KMS-11 (cell line): ENCODE measurements at regions not wholly inside any gene's neighbourhood (a gene's known extent, or its start where the extent isn't known, plus 50 kb on each side); places are given as distances from the start of the nearest gene placed in this dataset.

Experiments
- H2AFZ ChIP-seq: fragments of 200-600 bp; sonication (generic); 2 replicates; pipeline ENCODE4 v1.6.1; 2016; ENCODE audit warnings: antibody characterized with exemption, mixed run types, low read depth
- H3K27ac ChIP-seq: fragments of 200-600 bp; sonication (generic); 2 replicates; pipeline ENCODE4 v1.6.1; 2016; ENCODE audit warnings: mild to moderate bottlenecking, mixed run types
- H3K27me3 ChIP-seq: fragments of 200-600 bp; sonication (generic); 2 replicates; pipeline ENCODE4 v1.6.1; 2017; ENCODE audit warnings: mild to moderate bottlenecking, low read depth, mixed run types, moderate library complexity; ENCODE audit not compliant: insufficient read depth
- H3K36me3 ChIP-seq: fragments of 200-600 bp; sonication (generic); 2 replicates; pipeline ENCODE4 v1.6.1; 2017; ENCODE audit warnings: mild to moderate bottlenecking, mixed run types; ENCODE audit not compliant: insufficient read depth
- H3K4me1 ChIP-seq: fragments of 200-600 bp; sonication (generic); 2 replicates; pipeline ENCODE4 v1.6.1; 2016; ENCODE audit warnings: mild to moderate bottlenecking, low read depth, mixed run types; ENCODE audit not compliant: poor library complexity, severe bottlenecking
- H3K4me2 ChIP-seq: fragments of 200-600 bp; sonication (generic); 2 replicates; pipeline ENCODE4 v1.7.0; 2016; ENCODE audit warnings: mild to moderate bottlenecking, mixed run types
- H3K4me3 ChIP-seq: fragments of 200-600 bp; sonication (generic); IDR thresholded peaks from 2 replicates; pipeline ENCODE4 v1.6.1; 2017; ENCODE audit warnings: low read depth, low read length, mixed read lengths; ENCODE audit not compliant: insufficient read depth
- H3K79me2 ChIP-seq: fragments of 200-600 bp; sonication (generic); 2 replicates; pipeline ENCODE4 v1.6.1; 2016; ENCODE audit warnings: low read depth, mixed run types; ENCODE audit not compliant: insufficient read depth
- H3K9ac ChIP-seq: fragments of 200-600 bp; sonication (generic); 2 replicates; pipeline ENCODE4 v1.6.1; 2016; ENCODE audit warnings: mild to moderate bottlenecking, mixed run types
- H4K20me1 ChIP-seq: fragments of 200-600 bp; sonication (generic); 2 replicates; pipeline ENCODE4 v1.6.1; 2016; ENCODE audit warnings: mild to moderate bottlenecking, mixed run types; ENCODE audit not compliant: insufficient read depth
- CTCF ChIP-seq: fragments of 200-600 bp; sonication (generic); conservative IDR thresholded peaks from 2 replicates; pipeline ENCODE4 v1.6.1; 2017; ENCODE audit warnings: low read depth, mild to moderate bottlenecking, antibody characterized with exemption, low read length, moderate library complexity, mixed read lengths

GRCh38 chr10:94206176-94206575 is 156.6 kb downstream of the NOC3L start:
- H3K79me2 ChIP-seq = no peaks in the 10 kb centered on the region
- no peaks in the 10 kb centered on the region for H4K20me1 ChIP-seq
- H2AFZ ChIP-seq = no peak overlapping the region
- H3K4me1 ChIP-seq = no peaks in the 10 kb centered on the region
- no peak overlapping the region for H3K9ac ChIP-seq
- H3K4me2 ChIP-seq = no peak overlapping the region
- TF ChIP-seq CTCF = no peak
- no peaks in the 10 kb centered on the region for H3K36me3 ChIP-seq
- H3K27ac ChIP-seq = no peak overlapping the region
- H3K27me3 ChIP-seq = no peaks in the 10 kb centered on the region
- no peak overlapping the region for H3K4me3 ChIP-seq

- no peak overlapping the region for H3K4me2 ChIP-seq
- H3K9ac ChIP-seq = no peak overlapping the region
- no peaks in the 10 kb centered on the region for H4K20me1 ChIP-seq
- no peak overlapping the region for H3K27ac ChIP-seq
- H3K4me1 ChIP-seq = no peaks in the 10 kb centered on the region
- H2AFZ ChIP-seq = no peak overlapping the region
- TF ChIP-seq CTCF = no peak
- H3K4me3 ChIP-seq = no peak overlapping the region
- no peaks in the 10 kb centered on the region for H3K27me3 ChIP-seq
- no peaks in the 10 kb centered on the region for H3K79me2 ChIP-seq
- no peaks in the 10 kb centered on the region for H3K36me3 ChIP-seq
These were observed 154.4 kb downstream of the NOC3L start for GRCh38 chr10:94208315-94208714.

GRCh38 chr10:94210440-94211168 is 152.1 kb downstream of the NOC3L start:
- Histone ChIP-seq H3K79me2 (no peaks in the 10 kb centered on the region), H2AFZ (no peak overlapping the region), H3K4me2 (no peak overlapping the region), H3K4me3 (no peak overlapping the region), H3K4me1 (no peaks in the 10 kb centered on the region), H3K9ac (no peak overlapping the region), H3K27ac (no peak overlapping the region), H4K20me1 (no peaks in the 10 kb centered on the region), H3K36me3 (no peaks in the 10 kb centered on the region), H3K27me3 (no peaks in the 10 kb centered on the region)
- no peak for TF ChIP-seq CTCF

GRCh38 chr10:94211169-94211510 is 151.6 kb downstream of the NOC3L start:
- Histone ChIP-seq H3K4me1 (no peaks in the 10 kb centered on the region), H3K9ac (no peak overlapping the region), H3K4me3 (no peak overlapping the region), H3K27ac (no peak overlapping the region), H3K27me3 (no peaks in the 10 kb centered on the region), H4K20me1 (no peaks in the 10 kb centered on the region), H2AFZ (no peak overlapping the region), H3K4me2 (no peak overlapping the region), H3K79me2 (no peaks in the 10 kb centered on the region), H3K36me3 (no peaks in the 10 kb centered on the region)
- no peak for TF ChIP-seq CTCF
